ENCODE measurements at regions not wholly inside any gene's neighbourhood (a gene's known extent, or its start where the extent isn't known, plus 50 kb on each side); places are given as distances from the start of the nearest gene placed in this dataset.

GRCh38 chrX:23115651-23116050, 115.9 kb downstream of the DDX53 start:
- TF ChIP-seq, protein P1, sequence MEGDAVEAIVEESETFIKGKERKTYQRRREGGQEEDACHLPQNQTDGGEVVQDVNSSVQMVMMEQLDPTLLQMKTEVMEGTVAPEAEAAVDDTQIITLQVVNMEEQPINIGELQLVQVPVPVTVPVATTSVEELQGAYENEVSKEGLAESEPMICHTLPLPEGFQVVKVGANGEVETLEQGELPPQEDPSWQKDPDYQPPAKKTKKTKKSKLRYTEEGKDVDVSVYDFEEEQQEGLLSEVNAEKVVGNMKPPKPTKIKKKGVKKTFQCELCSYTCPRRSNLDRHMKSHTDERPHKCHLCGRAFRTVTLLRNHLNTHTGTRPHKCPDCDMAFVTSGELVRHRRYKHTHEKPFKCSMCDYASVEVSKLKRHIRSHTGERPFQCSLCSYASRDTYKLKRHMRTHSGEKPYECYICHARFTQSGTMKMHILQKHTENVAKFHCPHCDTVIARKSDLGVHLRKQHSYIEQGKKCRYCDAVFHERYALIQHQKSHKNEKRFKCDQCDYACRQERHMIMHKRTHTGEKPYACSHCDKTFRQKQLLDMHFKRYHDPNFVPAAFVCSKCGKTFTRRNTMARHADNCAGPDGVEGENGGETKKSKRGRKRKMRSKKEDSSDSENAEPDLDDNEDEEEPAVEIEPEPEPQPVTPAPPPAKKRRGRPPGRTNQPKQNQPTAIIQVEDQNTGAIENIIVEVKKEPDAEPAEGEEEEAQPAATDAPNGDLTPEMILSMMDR (IDR thresholded peaks at IDR 0.05), result no peak
- no peak for TF ChIP-seq POLR2A (IDR thresholded peaks at IDR 0.05)

Measured in thyroid gland (tissue), 4 donors.